PFSK-1 (cell line): ENCODE measurements at regions not wholly inside any gene's neighbourhood (a gene's known extent, or its start where the extent isn't known, plus 50 kb on each side); places are given as distances from the start of the nearest gene placed in this dataset.

Source experiments
- POLR2AphosphoS5 ChIP-seq: IDR thresholded peaks from 2 replicates; pipeline ENCODE4 v1.6.1; 2012; ENCODE audit warnings: low read depth, mild to moderate bottlenecking, control low read depth, low read length, moderate library complexity
- REST ChIP-seq, 2 experiments: IDR thresholded peaks; 2 replicates each; pipeline versions ENCODE4 v1.6.1 to v1.8.0; 2011 to 2012; ENCODE audit warnings: low read depth in 2 of 2, low read length in 2 of 2, control low read depth in 1 of 2, inconsistent platforms in 1 of 2, mild to moderate bottlenecking in 1 of 2, moderate library complexity in 1 of 2; ENCODE audit not compliant: insufficient read depth in 1 of 2
- TAF1 ChIP-seq: IDR thresholded peaks from 2 replicates; pipeline ENCODE4 v1.6.1; 2012; ENCODE audit warnings: low read length, control low read depth, borderline replicate concordance; ENCODE audit not compliant: insufficient read depth

- TF ChIP-seq TAF1 (no peak), REST (IDR thresholded peaks at IDR 0.05; ENCODE audit: insufficient read depth in 1 of 2, low read depth in 2 of 2, low read length in 2 of 2) (no peak), POLR2AphosphoS5 (no peak)
Measured at GRCh38 chr9:31325778-31326177, 1058.7 kb upstream of the ACO1 start.
